ENCODE measurements at regions not wholly inside any gene's neighbourhood (a gene's known extent, or its start where the extent isn't known, plus 50 kb on each side); places are given as distances from the start of the nearest gene placed in this dataset.

- TF ChIP-seq CTCF (IDR thresholded peaks at IDR 0.05; ENCODE audit: low read depth, low read length): no peak
- TF ChIP-seq EZH2phosphoT487 (IDR thresholded peaks at IDR 0.05; ENCODE audit: low read depth): no peak
Measured at GRCh38 chr7:18157233-18157632, 129.6 kb upstream of the PRPS1L1 start.
